Skin of body (tissue), 1 donor: ENCODE measurements at regions not wholly inside any gene's neighbourhood (a gene's known extent, or its start where the extent isn't known, plus 50 kb on each side); places are given as distances from the start of the nearest gene placed in this dataset.
"Not testable (repeated sequence)": the region's sequence is repeated elsewhere in the genome, so short reads cannot be mapped to it uniquely, and the experiment has no call there.

ENCODE experiments used
- DNase-seq: peaks from one replicate; lab custom pipeline; 2025; lab: John Stamatoyannopoulos, UW

GRCh38 chr5:100398815-100399214, 136.4 kb upstream of the FAM174A start:
- DNase-seq = not testable (repeated sequence)

- DNase-seq = not testable (repeated sequence)
Observed at GRCh38 chr5:100379254-100379858, 155.8 kb upstream of the FAM174A start.

- DNase-seq = not testable (repeated sequence)
Observed at GRCh38 chr5:100364757-100365478, 170.3 kb upstream of the FAM174A start.

GRCh38 chr5:100364343-100364742, 170.8 kb upstream of the FAM174A start:
- not testable (repeated sequence) for DNase-seq

DNA sequence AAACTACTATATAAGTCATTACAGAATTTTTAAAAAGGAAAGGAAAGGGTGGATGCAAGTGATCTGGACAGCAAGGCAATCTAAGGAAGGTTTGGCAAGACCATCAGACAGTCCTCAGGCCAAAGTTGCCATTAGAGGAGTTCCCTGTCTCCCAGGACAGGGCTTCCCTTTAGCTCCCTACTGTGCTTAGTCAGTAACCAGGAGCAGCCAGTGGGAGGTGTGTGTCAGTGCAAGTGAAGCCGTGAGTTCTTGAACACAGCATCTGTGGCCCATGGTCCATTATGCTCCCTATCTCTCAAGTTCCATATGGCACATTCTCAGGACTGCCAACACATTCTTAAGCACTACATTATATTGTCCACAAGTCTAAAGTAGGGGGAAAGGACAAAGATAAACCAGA, 175.2 kb upstream of the FAM174A start:
- DNase-seq = not testable (repeated sequence)

DNA sequence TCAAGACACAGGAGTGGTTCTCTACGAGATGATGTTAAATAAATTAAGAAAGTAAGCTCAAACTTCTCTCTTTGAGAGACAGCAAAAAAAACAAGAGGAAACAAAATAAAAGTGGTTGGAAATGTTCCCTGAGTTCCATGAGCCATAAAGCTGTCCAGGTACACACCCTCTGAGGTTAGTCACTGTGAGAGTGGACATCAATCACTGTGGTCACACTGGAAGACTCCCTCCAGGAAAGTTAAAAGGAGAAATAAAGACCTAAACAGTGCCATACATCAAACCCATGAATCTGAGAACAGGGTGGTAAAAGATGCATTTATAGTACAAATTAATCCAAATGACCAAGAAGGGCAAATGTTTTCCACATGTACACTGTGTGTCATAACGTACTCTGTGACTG, 188.9 kb upstream of the FAM174A start:
- DNase-seq = not testable (repeated sequence)

DNA sequence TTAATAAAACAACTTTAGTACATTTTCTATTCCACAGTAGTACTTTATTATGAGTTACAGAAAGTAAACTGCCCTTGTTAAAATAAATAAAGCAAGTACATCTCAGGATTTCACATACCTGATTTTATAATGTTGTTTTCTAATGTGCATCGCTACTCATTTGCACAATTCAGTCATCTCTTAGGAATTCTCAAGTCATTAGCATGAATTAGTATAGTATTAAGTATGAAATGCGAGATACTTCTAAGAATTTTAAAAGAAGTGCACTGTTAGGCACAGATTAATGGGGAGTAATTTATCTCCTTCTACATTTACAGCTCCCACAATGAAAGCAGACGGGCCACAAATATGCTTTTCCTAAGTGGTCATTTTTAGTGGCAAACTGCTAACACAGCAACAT, 193.7 kb upstream of the FAM174A start:
- DNase-seq = not testable (repeated sequence)

GRCh38 chr5:100322483-100322882, 212.7 kb upstream of the FAM174A start:
- no peak for DNase-seq

- no peak for DNase-seq
Observed at GRCh38 chr5:100319885-100320284, 215.3 kb upstream of the FAM174A start.

DNA sequence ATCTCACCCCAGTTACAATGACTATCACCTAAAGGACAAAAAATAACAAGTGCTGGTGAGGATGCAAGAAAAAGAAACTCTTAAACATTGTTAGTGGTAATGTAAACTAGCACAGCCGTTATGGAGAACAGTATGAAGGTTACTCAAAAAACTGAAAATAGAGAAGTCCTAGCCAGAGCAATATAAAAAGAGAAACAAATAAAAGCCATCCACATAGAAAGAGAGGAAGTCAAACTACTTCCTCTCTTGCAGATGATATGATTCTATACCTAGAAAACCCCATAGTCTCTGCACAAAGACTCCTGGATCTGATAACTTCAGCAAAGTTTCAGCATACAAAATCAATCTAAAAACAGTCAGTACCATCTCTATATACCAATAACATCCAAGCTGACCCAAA, 221.5 kb upstream of the FAM174A start:
- no peak for DNase-seq

GRCh38 chr5:100311806-100312205, 223.4 kb upstream of the FAM174A start:
- no peak for DNase-seq

- no peak for DNase-seq
Observed at GRCh38 chr5:100306000-100306399, 229.2 kb upstream of the FAM174A start.

DNA sequence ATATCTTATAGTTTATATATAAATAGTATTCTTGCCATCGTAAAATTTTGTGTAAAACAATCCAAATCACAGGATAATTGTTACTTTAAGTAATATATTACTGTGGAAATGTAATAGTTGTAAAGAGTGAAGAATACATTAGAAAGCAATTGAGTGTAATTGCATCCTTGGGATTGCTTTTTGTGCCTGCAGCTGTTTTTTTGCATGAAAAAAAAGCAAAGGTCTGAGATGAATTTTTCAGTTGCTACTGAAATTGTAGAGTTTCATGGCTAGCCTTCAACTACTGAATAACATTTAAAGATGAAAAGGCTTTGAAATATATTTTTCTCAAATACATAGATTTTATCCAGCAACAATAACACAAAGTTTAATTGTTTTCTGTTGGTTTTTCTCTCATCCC, 232.0 kb upstream of the FAM174A start:
- DNase-seq = no peak

GRCh38 chr5:100299261-100299660, 235.9 kb upstream of the FAM174A start:
- no peak for DNase-seq

DNA sequence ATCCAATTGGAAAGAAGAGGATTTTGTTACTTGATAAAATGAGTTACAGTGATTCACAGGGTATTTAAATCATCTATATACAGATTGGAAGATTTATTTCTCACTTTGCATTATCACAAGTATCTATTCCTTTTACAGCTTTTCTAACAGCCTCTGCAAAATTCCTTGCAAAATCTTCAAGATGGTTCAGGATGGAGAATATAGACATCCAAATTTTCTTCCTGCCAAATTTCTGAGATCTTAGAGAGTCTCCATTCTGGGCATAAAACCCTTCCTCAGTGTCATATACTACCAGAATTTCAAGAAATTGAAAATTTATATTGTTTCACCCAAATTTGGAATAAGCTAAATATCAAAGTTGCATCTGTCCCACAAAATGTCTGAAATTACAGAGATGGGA, 259.1 kb upstream of the FAM174A start:
- no peak for DNase-seq

GRCh38 chr5:100275631-100276030, 259.5 kb upstream of the FAM174A start:
- DNase-seq = no peak

DNA sequence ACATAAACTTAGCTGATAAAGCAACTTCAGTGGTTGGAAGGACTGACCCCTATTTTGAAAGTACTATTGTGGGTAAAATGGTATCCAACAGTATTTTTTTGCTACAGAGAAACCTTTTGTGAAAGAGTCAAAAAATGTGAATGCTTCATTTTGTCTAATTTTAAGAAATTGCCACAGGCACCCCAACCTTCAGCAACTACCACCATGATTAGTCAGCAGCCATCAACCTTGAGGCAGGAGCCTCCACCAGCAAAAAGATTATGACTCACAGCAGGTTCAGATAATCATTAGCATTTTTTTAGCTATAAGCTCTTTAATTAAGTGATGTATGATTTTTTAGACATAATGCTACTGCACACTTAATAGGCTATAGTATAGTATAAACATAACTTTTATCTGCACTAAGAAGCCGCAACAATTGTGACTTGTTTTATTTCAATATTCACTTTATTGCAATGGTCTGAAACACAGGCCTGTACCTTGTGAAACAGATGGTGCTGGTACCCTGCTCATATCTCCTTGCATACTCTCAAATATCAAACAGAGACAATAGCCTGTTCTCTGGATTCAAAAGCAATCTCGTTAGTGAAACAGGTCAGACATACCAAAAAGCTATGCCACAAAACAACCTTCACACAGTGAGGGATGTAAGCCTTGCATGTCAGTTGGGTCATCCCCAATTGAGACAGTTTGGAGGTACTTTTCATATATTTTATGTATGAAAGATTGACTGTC, 261.2 kb upstream of the FAM174A start:
- DNase-seq = no peak

DNA sequence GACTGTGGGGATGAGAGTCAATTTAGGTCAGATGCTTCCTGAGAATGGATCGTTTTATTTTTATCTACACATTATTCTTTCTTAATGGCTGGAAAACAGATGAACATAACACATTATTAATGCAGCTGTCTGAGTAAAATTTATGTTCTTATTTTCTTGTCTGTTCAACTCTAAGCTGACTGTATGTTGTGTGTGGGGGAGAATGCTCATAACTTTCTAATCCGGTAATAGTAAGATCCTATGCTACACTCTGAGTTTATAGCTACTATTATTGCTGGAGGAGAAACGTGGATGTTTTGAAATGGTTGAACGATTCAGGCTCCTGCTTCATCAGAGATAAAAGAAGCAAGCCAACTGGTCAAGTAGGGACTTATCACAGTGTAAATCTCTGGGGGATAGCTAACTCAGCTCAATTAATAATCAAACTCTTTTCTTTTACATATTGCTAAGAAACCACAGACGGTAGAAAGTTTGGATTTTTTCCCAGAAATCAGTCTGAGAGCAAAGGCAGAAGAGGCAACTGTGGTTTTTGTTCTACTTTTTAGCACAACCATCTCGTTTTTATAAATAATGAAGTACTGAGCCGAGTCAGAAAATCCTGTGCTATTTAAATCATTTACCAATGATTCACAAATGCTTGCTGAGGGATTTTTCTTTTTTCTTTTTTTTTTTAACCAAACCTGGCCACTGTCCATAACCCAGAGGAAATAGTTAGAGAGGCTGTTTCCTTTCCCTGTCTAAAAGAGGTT, 265.0 kb upstream of the FAM174A start:
- no peak for DNase-seq

DNA sequence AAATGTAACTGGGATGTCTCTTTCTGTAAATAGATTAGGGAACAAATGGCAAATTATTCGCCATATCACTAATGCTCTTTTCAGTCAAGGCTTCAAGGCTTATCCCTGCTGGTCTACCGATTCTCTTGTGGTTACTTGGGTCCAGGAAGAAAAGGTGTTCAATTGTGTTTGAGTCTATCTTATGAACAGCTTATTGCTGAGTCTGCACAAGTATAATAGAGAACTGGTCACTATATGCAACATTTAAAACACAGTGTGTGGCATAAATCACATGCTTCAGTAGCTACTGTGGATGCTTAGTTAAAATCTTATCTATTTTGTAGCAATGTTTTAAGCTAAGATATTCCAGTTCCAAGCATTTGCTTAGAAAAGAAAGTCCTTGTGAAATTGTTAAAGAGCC, 274.2 kb upstream of the FAM174A start:
- no peak for DNase-seq

GRCh38 chr5:100252944-100253343, 282.2 kb upstream of the FAM174A start:
- no peak for DNase-seq

GRCh38 chr5:100252037-100252436, 283.1 kb upstream of the FAM174A start:
- no peak for DNase-seq

DNA sequence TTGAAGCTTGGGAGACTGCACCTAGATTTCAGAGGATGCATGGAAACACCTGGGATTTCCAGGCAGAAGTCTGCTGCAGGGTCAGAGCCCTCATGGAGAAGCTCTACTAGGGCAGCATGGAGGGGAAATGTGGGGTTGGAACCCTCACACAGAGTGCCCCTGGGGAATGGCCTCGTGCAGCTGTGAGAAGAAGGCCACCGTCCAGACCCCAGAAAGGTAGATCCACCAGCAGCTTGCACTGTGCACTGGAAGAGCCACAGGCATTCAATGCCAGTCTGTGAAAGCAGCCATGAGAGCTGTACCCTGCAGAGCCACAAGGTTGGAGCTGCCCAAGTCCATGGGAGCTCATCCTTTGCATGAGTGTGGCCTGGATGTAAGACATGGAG, 285.3 kb upstream of the FAM174A start:
- DNase-seq = no peak
